ENCODE measurements at regions not wholly inside any gene's neighbourhood (a gene's known extent, or its start where the extent isn't known, plus 50 kb on each side); places are given as distances from the start of the nearest gene placed in this dataset.
"Not testable (repeated sequence)": the region's sequence is repeated elsewhere in the genome, so short reads cannot be mapped to it uniquely, and the experiment has no call there.

DNA sequence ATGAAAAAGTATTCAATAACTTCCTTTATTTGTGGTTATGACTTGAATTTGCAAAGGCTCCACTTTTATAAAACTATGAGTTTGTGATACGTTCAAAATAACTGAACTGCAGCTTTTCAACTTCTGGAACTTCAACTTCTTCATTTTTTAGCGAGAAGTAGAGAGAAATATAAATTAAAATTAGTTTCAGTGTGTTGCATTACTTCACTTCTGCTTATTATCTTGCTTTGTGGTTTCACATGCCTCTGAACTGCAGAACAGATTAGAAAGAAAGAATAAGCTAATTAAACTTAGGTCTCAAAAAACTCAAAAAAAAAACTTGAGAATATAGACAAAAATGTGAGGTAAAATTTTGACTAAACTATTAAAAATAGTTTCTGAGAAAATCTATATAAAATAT, 1073.4 kb downstream of the PCDH17 start:
- no peak for DNase-seq

DNA sequence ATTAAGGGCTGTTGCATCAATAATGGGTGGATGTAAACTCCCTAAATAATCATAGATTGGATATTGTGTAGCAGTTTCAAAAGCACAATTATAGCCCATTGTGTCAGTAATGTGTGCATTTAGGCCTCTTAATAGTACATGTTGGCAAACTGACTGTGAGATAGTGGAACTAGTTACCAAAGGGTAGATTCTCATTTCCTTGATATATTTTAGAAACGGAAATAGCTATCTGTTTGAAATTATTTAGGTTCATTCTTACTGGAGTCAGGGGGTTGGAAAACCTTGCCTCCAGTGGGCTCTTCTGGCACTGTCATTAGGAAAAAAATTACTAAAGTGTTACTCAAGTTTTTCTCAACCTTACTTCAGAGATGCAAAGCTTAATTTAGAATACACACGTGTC, 1074.9 kb downstream of the PCDH17 start:
- no peak for DNase-seq
- H3K4me2 ChIP-seq (ENCODE audit: low read depth, low read length): no peak overlapping the region

More for the DNA sequence above, 1073.4 kb downstream of the PCDH17 start:
- no peaks in the 10 kb centered on the region for H3F3A ChIP-seq (ENCODE audit: insufficient read depth, low read length)
- H3K27ac ChIP-seq (ENCODE audit: low read length): no peak overlapping the region
- no peak overlapping the region for H3K4me2 ChIP-seq (ENCODE audit: low read depth, low read length)
- no peaks in the 10 kb centered on the region for H3K27me3 ChIP-seq (replicated peaks; ENCODE audit: insufficient read depth, low read length)
- no peaks in the 10 kb centered on the region for H3K4me1 ChIP-seq (ENCODE audit: low read length)
- no peaks in the 10 kb centered on the region for H3K36me3 ChIP-seq (replicated peaks; ENCODE audit: insufficient read depth, low read length)
- no peaks in the 10 kb centered on the region for H3K9me3 ChIP-seq (replicated peaks; ENCODE audit: insufficient read depth, low read length)
- H3K4me3 ChIP-seq (ENCODE audit: low read length): no peak overlapping the region
- no peak overlapping the region for H2AFZ ChIP-seq (ENCODE audit: low read length)
- H3K9ac ChIP-seq (ENCODE audit: low read length): no peak overlapping the region
- no peaks in the 10 kb centered on the region for H3K9me2 ChIP-seq (replicated peaks; ENCODE audit: insufficient read depth, low read length)
- H4K20me1 ChIP-seq (ENCODE audit: insufficient read depth, low read length): no peaks in the 10 kb centered on the region
- H3K79me2 ChIP-seq (ENCODE audit: low read length): no peaks in the 10 kb centered on the region
- TF ChIP-seq EZH2phosphoT487 (IDR thresholded peaks at IDR 0.05; ENCODE audit: low read length) (no peak), EZH2 (optimal IDR thresholded peaks at IDR 0.05; ENCODE audit: low read depth, low read length) (no peak)
- TF ChIP-seq, protein P1, sequence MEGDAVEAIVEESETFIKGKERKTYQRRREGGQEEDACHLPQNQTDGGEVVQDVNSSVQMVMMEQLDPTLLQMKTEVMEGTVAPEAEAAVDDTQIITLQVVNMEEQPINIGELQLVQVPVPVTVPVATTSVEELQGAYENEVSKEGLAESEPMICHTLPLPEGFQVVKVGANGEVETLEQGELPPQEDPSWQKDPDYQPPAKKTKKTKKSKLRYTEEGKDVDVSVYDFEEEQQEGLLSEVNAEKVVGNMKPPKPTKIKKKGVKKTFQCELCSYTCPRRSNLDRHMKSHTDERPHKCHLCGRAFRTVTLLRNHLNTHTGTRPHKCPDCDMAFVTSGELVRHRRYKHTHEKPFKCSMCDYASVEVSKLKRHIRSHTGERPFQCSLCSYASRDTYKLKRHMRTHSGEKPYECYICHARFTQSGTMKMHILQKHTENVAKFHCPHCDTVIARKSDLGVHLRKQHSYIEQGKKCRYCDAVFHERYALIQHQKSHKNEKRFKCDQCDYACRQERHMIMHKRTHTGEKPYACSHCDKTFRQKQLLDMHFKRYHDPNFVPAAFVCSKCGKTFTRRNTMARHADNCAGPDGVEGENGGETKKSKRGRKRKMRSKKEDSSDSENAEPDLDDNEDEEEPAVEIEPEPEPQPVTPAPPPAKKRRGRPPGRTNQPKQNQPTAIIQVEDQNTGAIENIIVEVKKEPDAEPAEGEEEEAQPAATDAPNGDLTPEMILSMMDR (IDR thresholded peaks at IDR 0.05; ENCODE audit: low read length): no peak

DNA sequence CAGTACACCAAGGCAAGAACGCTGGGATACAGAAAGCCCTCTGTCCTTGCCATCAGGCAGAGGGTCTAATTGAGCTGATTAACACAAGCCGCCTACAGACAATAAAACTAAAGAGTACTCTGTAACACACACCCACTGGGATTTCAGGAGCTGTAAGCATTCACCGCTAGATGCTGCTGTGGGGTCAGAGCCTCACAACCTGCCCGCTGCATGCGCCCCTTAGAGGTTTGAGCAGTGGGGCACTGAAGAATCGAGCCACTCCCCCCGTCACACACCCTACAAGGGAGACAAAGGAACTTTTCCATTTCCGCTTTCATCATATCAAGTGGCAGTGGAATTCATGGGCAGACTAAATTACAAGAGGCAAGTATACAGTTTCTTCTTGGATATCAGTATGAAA, 1080.6 kb downstream of the PCDH17 start:
- Histone ChIP-seq H2AFZ (ENCODE audit: low read length) (no peak overlapping the region), H3K9me2 (replicated peaks; ENCODE audit: insufficient read depth, low read length) (no peaks in the 10 kb centered on the region), H3K79me2 (ENCODE audit: low read length) (no peaks in the 10 kb centered on the region), H3K27me3 (replicated peaks; ENCODE audit: insufficient read depth, low read length) (no peaks in the 10 kb centered on the region), H3K36me3 (replicated peaks; ENCODE audit: insufficient read depth, low read length) (no peaks in the 10 kb centered on the region), H4K20me1 (ENCODE audit: insufficient read depth, low read length) (no peaks in the 10 kb centered on the region), H3K27ac (ENCODE audit: low read length) (no peak overlapping the region), H3F3A (ENCODE audit: insufficient read depth, low read length) (no peaks in the 10 kb centered on the region), H3K4me3 (ENCODE audit: low read length) (no peak overlapping the region), H3K4me1 (ENCODE audit: low read length) (no peaks in the 10 kb centered on the region), H3K4me2 (ENCODE audit: low read depth, low read length) (no peak overlapping the region), H3K9me3 (replicated peaks; ENCODE audit: insufficient read depth, low read length) (no peaks in the 10 kb centered on the region), H3K9ac (ENCODE audit: low read length) (no peak overlapping the region)
- TF ChIP-seq, protein P1 (IDR thresholded peaks at IDR 0.05; ENCODE audit: low read length): no peak
- no peak for TF ChIP-seq EZH2phosphoT487 (IDR thresholded peaks at IDR 0.05; ENCODE audit: low read length)
- DNase-seq: no peak

More for the DNA sequence above, 1074.9 kb downstream of the PCDH17 start:
- no peaks in the 10 kb centered on the region for H3K27me3 ChIP-seq (replicated peaks; ENCODE audit: insufficient read depth, low read length)
- no peak overlapping the region for H3K9ac ChIP-seq (ENCODE audit: low read length)
- no peaks in the 10 kb centered on the region for H3F3A ChIP-seq (ENCODE audit: insufficient read depth, low read length)
- H3K4me3 ChIP-seq (ENCODE audit: low read length): no peak overlapping the region
- no peaks in the 10 kb centered on the region for H3K4me1 ChIP-seq (ENCODE audit: low read length)
- H3K27ac ChIP-seq (ENCODE audit: low read length): no peak overlapping the region
- no peaks in the 10 kb centered on the region for H4K20me1 ChIP-seq (ENCODE audit: insufficient read depth, low read length)
- no peak for TF ChIP-seq EZH2 (optimal IDR thresholded peaks at IDR 0.05; ENCODE audit: low read depth, low read length)
- no peak for TF ChIP-seq EZH2phosphoT487 (IDR thresholded peaks at IDR 0.05; ENCODE audit: low read length)
- TF ChIP-seq, protein P1 (IDR thresholded peaks at IDR 0.05; ENCODE audit: low read length): no peak
- no peaks in the 10 kb centered on the region for H3K9me2 ChIP-seq (replicated peaks; ENCODE audit: insufficient read depth, low read length)
- H3K36me3 ChIP-seq (replicated peaks; ENCODE audit: insufficient read depth, low read length): no peaks in the 10 kb centered on the region
- H3K9me3 ChIP-seq (replicated peaks; ENCODE audit: insufficient read depth, low read length): no peaks in the 10 kb centered on the region
- H2AFZ ChIP-seq (ENCODE audit: low read length): no peak overlapping the region
- no peaks in the 10 kb centered on the region for H3K79me2 ChIP-seq (ENCODE audit: low read length)

DNA sequence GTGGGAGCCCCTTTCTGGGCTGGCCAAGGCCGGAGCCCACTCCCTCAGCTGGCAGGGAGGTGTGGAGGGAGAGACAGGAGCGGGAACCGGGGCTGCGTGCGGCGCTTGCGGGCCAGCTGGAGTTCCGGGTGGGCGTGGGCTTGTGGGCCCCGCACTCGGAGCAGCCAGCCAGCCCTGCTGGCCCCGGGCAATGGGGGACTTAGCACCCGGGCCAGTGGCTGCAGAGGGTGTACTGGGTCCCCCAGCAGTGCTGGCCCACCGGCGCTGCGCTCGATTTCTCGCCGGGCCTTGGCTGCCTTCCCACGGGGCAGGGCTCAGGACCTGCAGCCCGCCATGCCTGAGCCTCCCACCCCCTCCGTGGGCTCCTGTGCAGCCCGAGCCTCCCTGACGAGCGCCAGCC, 1082.5 kb downstream of the PCDH17 start:
- H4K20me1 ChIP-seq (ENCODE audit: insufficient read depth, low read length); H3K79me2 ChIP-seq (ENCODE audit: low read length); H3K36me3 ChIP-seq (replicated peaks; ENCODE audit: insufficient read depth, low read length); DNase-seq; H3K9ac ChIP-seq (ENCODE audit: low read length); H2AFZ ChIP-seq (ENCODE audit: low read length); H3F3A ChIP-seq (ENCODE audit: insufficient read depth, low read length); H3K9me3 ChIP-seq (replicated peaks; ENCODE audit: insufficient read depth, low read length); H3K4me2 ChIP-seq (ENCODE audit: low read depth, low read length); H3K4me3 ChIP-seq (ENCODE audit: low read length); H3K27ac ChIP-seq (ENCODE audit: low read length); H3K4me1 ChIP-seq (ENCODE audit: low read length); H3K9me2 ChIP-seq (replicated peaks; ENCODE audit: insufficient read depth, low read length); H3K27me3 ChIP-seq (replicated peaks; ENCODE audit: insufficient read depth, low read length): not testable (repeated sequence)
